ENCODE measurements at regions not wholly inside any gene's neighbourhood (a gene's known extent, or its start where the extent isn't known, plus 50 kb on each side); places are given as distances from the start of the nearest gene placed in this dataset.

GRCh38 chr5:167984951-167985350 is 306.5 kb upstream of the WWC1 start:
- Histone ChIP-seq H3K4me3 (ENCODE audit: low read depth, low read length) (no peak overlapping the region), H3K36me3 (ENCODE audit: control insufficient read depth, insufficient read depth, low read length) (peaks cover 3% of the 10 kb centered on the region), H3K27me3 (ENCODE audit: control insufficient read depth, insufficient read depth, low read length) (no peaks in the 10 kb centered on the region)
- no peak for DNase-seq (ENCODE audit: low read depth)
- TF ChIP-seq, protein P1, sequence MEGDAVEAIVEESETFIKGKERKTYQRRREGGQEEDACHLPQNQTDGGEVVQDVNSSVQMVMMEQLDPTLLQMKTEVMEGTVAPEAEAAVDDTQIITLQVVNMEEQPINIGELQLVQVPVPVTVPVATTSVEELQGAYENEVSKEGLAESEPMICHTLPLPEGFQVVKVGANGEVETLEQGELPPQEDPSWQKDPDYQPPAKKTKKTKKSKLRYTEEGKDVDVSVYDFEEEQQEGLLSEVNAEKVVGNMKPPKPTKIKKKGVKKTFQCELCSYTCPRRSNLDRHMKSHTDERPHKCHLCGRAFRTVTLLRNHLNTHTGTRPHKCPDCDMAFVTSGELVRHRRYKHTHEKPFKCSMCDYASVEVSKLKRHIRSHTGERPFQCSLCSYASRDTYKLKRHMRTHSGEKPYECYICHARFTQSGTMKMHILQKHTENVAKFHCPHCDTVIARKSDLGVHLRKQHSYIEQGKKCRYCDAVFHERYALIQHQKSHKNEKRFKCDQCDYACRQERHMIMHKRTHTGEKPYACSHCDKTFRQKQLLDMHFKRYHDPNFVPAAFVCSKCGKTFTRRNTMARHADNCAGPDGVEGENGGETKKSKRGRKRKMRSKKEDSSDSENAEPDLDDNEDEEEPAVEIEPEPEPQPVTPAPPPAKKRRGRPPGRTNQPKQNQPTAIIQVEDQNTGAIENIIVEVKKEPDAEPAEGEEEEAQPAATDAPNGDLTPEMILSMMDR (IDR thresholded peaks at IDR 0.05; ENCODE audit: insufficient read depth, low read length, severe bottlenecking): no peak
- no peak for FAIRE-seq

GRCh38 chr5:167985373-167985772 is 306.1 kb upstream of the WWC1 start:
- H3K4me3 ChIP-seq (ENCODE audit: low read depth, low read length): no peak overlapping the region
- H3K36me3 ChIP-seq (ENCODE audit: control insufficient read depth, insufficient read depth, low read length): peaks cover 3% of the 10 kb centered on the region
- no peaks in the 10 kb centered on the region for H3K27me3 ChIP-seq (ENCODE audit: control insufficient read depth, insufficient read depth, low read length)
- FAIRE-seq: no peak
- no peak for DNase-seq (ENCODE audit: low read depth)
- TF ChIP-seq, protein P1 (IDR thresholded peaks at IDR 0.05; ENCODE audit: insufficient read depth, low read length, severe bottlenecking): no peak

- no peaks in the 10 kb centered on the region for H3K27me3 ChIP-seq (ENCODE audit: control insufficient read depth, insufficient read depth, low read length)
- FAIRE-seq: no peak
- no peak for DNase-seq (ENCODE audit: low read depth)
Observed at GRCh38 chr5:167987490-167988280, 303.8 kb upstream of the WWC1 start.

DNA sequence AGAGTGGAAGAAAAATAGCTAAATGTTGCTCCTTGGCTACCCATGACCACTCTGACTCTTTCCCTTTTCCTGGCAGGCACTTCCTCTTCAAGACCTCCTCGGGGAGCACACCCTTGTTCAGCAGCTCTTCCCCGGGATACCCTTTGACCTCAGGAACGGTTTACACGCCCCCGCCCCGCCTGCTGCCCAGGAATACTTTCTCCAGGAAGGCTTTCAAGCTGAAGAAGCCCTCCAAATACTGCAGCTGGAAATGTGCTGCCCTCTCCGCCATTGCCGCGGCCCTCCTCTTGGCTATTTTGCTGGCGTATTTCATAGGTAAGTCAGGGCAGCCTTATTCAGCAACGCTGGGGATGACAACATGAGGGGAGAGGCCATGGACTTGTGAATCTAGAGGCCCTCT is 298.6 kb upstream of the WWC1 start:
- FAIRE-seq (no peak), DNase-seq (ENCODE audit: low read depth) (no peak)
- no peaks in the 10 kb centered on the region for H3K27me3 ChIP-seq (ENCODE audit: control insufficient read depth, insufficient read depth, low read length)
- no peak overlapping the region for H3K4me3 ChIP-seq (ENCODE audit: low read depth, low read length)
- peaks cover 1% of the 10 kb centered on the region for H3K36me3 ChIP-seq (ENCODE audit: control insufficient read depth, insufficient read depth, low read length)
- TF ChIP-seq, protein P1 (IDR thresholded peaks at IDR 0.05; ENCODE audit: insufficient read depth, low read length, severe bottlenecking): no peak

More at GRCh38 chr5:167987490-167988280, 303.8 kb upstream of the WWC1 start:
- no peak overlapping the region for H3K4me3 ChIP-seq (ENCODE audit: low read depth, low read length)
- TF ChIP-seq, protein P1 (IDR thresholded peaks at IDR 0.05; ENCODE audit: insufficient read depth, low read length, severe bottlenecking): no peak
- H3K36me3 ChIP-seq (ENCODE audit: control insufficient read depth, insufficient read depth, low read length): peaks cover 1% of the 10 kb centered on the region

GRCh38 chr5:167993771-167994170 is 297.7 kb upstream of the WWC1 start:
- no peak overlapping the region for H3K4me3 ChIP-seq (ENCODE audit: low read depth, low read length)
- DNase-seq (ENCODE audit: low read depth) (peak; percentile 65), FAIRE-seq (peak; percentile 66)
- H3K27me3 ChIP-seq (ENCODE audit: control insufficient read depth, insufficient read depth, low read length): no peaks in the 10 kb centered on the region
- TF ChIP-seq, protein P1 (IDR thresholded peaks at IDR 0.05; ENCODE audit: insufficient read depth, low read length, severe bottlenecking): no peak
- peaks cover 3% of the 10 kb centered on the region for H3K36me3 ChIP-seq (ENCODE audit: control insufficient read depth, insufficient read depth, low read length)

Data from bronchial epithelial cell (primary cell).